HCT116 (cell line): ENCODE measurements at regions not wholly inside any gene's neighbourhood (a gene's known extent, or its start where the extent isn't known, plus 50 kb on each side); places are given as distances from the start of the nearest gene placed in this dataset.

ENCODE experiments used
- ATAC-seq: fragments of 200-7000 bp; cut with Tn5 transposase; 2 replicates; pipeline ENCODE4 v1.9.1; 2020; ENCODE audit warnings: mild to moderate bottlenecking, moderate library complexity
- BruUV-seq: library from RNA; stranded (reverse); fragments of 400-500 nt; replicated peaks from 2 replicates; lab custom pipeline; 2021; lab: Mats Ljungman, UMichigan
- CTCF ChIA-PET: fragments of 300-600 bp; sonication (Branson Sonifier 250); formaldehyde crosslinking; loops from one replicate; lab custom pipeline; 2021; ENCODE audit warnings: antibody characterized with exemption; lab: Charles Lee
- POLR2A ChIA-PET: fragments of 300-600, 350-600 bp; sonication (Branson Sonifier 250); formaldehyde crosslinking; loops from one replicate; lab custom pipeline; 2021; ENCODE audit warnings: antibody characterized with exemption; lab: Charles Lee
- RAD21 ChIA-PET, 2 experiments: fragments of 300-600 bp; sonication (Branson Sonifier 250); formaldehyde crosslinking; loops; one replicate each; lab custom pipeline; 2023; ENCODE audit warnings: low total read pairs in 2 of 2; ENCODE audit not compliant: uncharacterized antibody in 2 of 2, unreplicated experiment in 2 of 2, low non-redundant PET in 1 of 2; lab: Charles Lee
- DNase-seq: peaks from one replicate; pipeline ENCODE4 v3.0.0-alpha.2; 2010; ENCODE audit warnings: low read depth, low spot score
- H2AFZ ChIP-seq: fragments of 200-600 bp; shearing (Covaris generic), sonication (generic); 2 replicates; pipeline ENCODE4 v1.6.1; 2017; ENCODE audit warnings: low read depth, mixed run types, mixed read lengths, antibody characterized with exemption, low read length; ENCODE audit not compliant: poor library complexity, severe bottlenecking
- H3K27ac ChIP-seq: 2 replicates; pipeline ENCODE4 v1.5.1; 2012; ENCODE audit warnings: low read depth, low read length
- H3K27me3 ChIP-seq: fragments of 200-600 bp; sonication (generic); 2 replicates; pipeline ENCODE4 v1.6.1; 2016; ENCODE audit warnings: mixed run types, low read length, mixed read lengths; ENCODE audit not compliant: insufficient read depth
- H3K36me3 ChIP-seq, 2 experiments: fragments of 200-500 bp in 1 of 2; fragments of 200-600 bp in 1 of 2; sonication (Bioruptor generic) in 1 of 2; sonication (generic) in 1 of 2; 2 replicates each; pipeline versions ENCODE4 v1.5.1 to v1.6.1; 2014 to 2016; ENCODE audit warnings: low read length in 2 of 2, inconsistent platforms in 1 of 2, mixed read lengths in 1 of 2, mixed run types in 1 of 2; ENCODE audit not compliant: insufficient read depth in 2 of 2, control insufficient read depth in 1 of 2
- H3K4me1 ChIP-seq, 2 experiments: fragments of 200-600 bp in 1 of 2; sonication (generic) in 1 of 2; 2 replicates each; pipeline versions ENCODE4 v1.5.1 to v1.6.1; 2012 to 2017; ENCODE audit warnings: low read length in 2 of 2, inconsistent platforms in 1 of 2, mild to moderate bottlenecking in 1 of 2, mixed read lengths in 1 of 2, mixed run types in 1 of 2, moderate library complexity in 1 of 2; ENCODE audit not compliant: insufficient read depth in 2 of 2, control insufficient read depth in 1 of 2
- H3K4me2 ChIP-seq: fragments of 200-600 bp; sonication (generic); 2 replicates; pipeline ENCODE4 v1.6.1; 2017; ENCODE audit warnings: mixed run types, low read length, mixed read lengths
- H3K4me3 ChIP-seq, 2 experiments: fragments of 200-600 bp in 1 of 2; sonication (generic) in 1 of 2; replicated peaks in 1 of 2; 2 replicates each; pipeline ENCODE4 v1.5.1; 2011 to 2016; ENCODE audit warnings: low read length in 2 of 2, control low read depth in 1 of 2, low read depth in 1 of 2, mild to moderate bottlenecking in 1 of 2, mixed read lengths in 1 of 2, mixed run types in 1 of 2
- H3K79me2 ChIP-seq: fragments of 200-600 bp; sonication (generic); 2 replicates; pipeline ENCODE4 v1.6.1; 2017; ENCODE audit warnings: mild to moderate bottlenecking, mixed run types, low read length, moderate library complexity, mixed read lengths; ENCODE audit not compliant: insufficient read depth
- H3K9ac ChIP-seq: fragments of 200-600 bp; sonication (generic); 2 replicates; pipeline ENCODE4 v1.6.1; 2016; ENCODE audit warnings: low read length, mixed read lengths
- H3K9me2 ChIP-seq: fragments of 200-600 bp; sonication (generic), shearing (Covaris generic); 2 replicates; pipeline ENCODE4 v1.6.1; 2017; ENCODE audit warnings: mixed run types, mild to moderate bottlenecking, moderate library complexity; ENCODE audit not compliant: insufficient read depth
- H3K9me3 ChIP-seq, 2 experiments: fragments of 200-500 bp in 1 of 2; fragments of 200-600 bp in 1 of 2; sonication (Bioruptor generic) in 1 of 2; sonication (generic) in 1 of 2; 2 replicates each; pipeline ENCODE4 v1.6.1; 2014 to 2017; ENCODE audit warnings: low read length in 2 of 2, mixed read lengths in 2 of 2, inconsistent platforms in 1 of 2, low read depth in 1 of 2, mild to moderate bottlenecking in 1 of 2, mixed run types in 1 of 2, moderate library complexity in 1 of 2; ENCODE audit not compliant: control insufficient read depth in 1 of 2, insufficient read depth in 1 of 2
- H4K20me1 ChIP-seq: fragments of 200-600 bp; sonication (generic), shearing (Covaris generic); 2 replicates; pipeline ENCODE4 v1.6.1; 2017; ENCODE audit warnings: mixed run types, mild to moderate bottlenecking, moderate library complexity; ENCODE audit not compliant: insufficient read depth
- CBX3 ChIP-seq: IDR thresholded peaks from 2 replicates; pipeline ENCODE4 v1.6.1; 2012; ENCODE audit warnings: low read depth
- CEBPB ChIP-seq: IDR thresholded peaks from 2 replicates; pipeline ENCODE4 v1.6.1; 2012; ENCODE audit warnings: low read depth
- EGR1 ChIP-seq: IDR thresholded peaks from 2 replicates; pipeline ENCODE4 v1.6.1; 2012; ENCODE audit warnings: low read depth
- ELF1 ChIP-seq: IDR thresholded peaks from 2 replicates; pipeline ENCODE4 v1.6.1; 2012; ENCODE audit warnings: low read depth, borderline replicate concordance
- EZH2 ChIP-seq: fragments of 200-600 bp; sonication (generic); IDR thresholded peaks from 2 replicates; pipeline ENCODE4 v1.6.1; 2017; ENCODE audit warnings: antibody characterized with exemption, mixed run types
- EZH2phosphoT487 ChIP-seq: fragments of 200-600 bp; IDR thresholded peaks from 2 replicates; pipeline ENCODE4 v1.6.1; 2018; ENCODE audit warnings: antibody characterized with exemption, borderline replicate concordance
- FOSL1 ChIP-seq: IDR thresholded peaks from 2 replicates; pipeline ENCODE4 v1.6.1; 2012; ENCODE audit warnings: low read depth
- JUND ChIP-seq: IDR thresholded peaks from 2 replicates; pipeline ENCODE4 v1.6.1; 2012
- POLR2A ChIP-seq: IDR thresholded peaks from 2 replicates; pipeline ENCODE4 v1.7.0; 2011; ENCODE audit warnings: borderline replicate concordance; ENCODE audit not compliant: insufficient read depth, insufficient read length; ENCODE audit errors: extremely low read depth
- POLR2AphosphoS5 ChIP-seq: IDR thresholded peaks from 2 replicates; pipeline ENCODE4 v1.6.1; 2011; ENCODE audit warnings: mild to moderate bottlenecking, low read depth, low read length, moderate library complexity
- RAD21 ChIP-seq: IDR thresholded peaks from 2 replicates; pipeline ENCODE4 v1.6.1; 2012; ENCODE audit warnings: low read depth, mild to moderate bottlenecking
- SIN3A ChIP-seq: IDR thresholded peaks from 2 replicates; pipeline ENCODE4 v1.6.1; 2012; ENCODE audit warnings: low read depth
- SP1 ChIP-seq: IDR thresholded peaks from 2 replicates; pipeline ENCODE4 v1.6.1; 2012; ENCODE audit warnings: low read depth
- SRF ChIP-seq: IDR thresholded peaks from 2 replicates; pipeline ENCODE4 v1.6.1; 2012; ENCODE audit warnings: low read depth
- YY1 ChIP-seq: IDR thresholded peaks from 2 replicates; pipeline ENCODE4 v1.6.1; 2011; ENCODE audit warnings: low read length, low read depth, moderate library complexity, mild to moderate bottlenecking; ENCODE audit not compliant: insufficient replicate concordance; ENCODE audit errors: extremely low read depth
- ZBTB33 ChIP-seq: IDR thresholded peaks from 2 replicates; pipeline ENCODE4 v1.6.1; 2011; ENCODE audit warnings: mild to moderate bottlenecking, low read length, moderate library complexity; ENCODE audit not compliant: insufficient replicate concordance; ENCODE audit errors: extremely low read depth
- ZFX ChIP-seq: fragments of 450-650 bp; IDR thresholded peaks from 2 replicates; pipeline ENCODE4 v1.6.1; 2017
- ZNF274 ChIP-seq: fragments of 200-500 bp; sonication (Bioruptor generic); IDR thresholded peaks from 2 replicates; pipeline ENCODE4 v1.6.1; 2014; ENCODE audit warnings: mild to moderate bottlenecking, low read depth, low read length, inconsistent platforms
- intact Hi-C: fragments of 100-400 bp; cut with micrococcal nuclease; formaldehyde crosslinking; loops from 2 replicates; pipeline ENCODE4 v1.10.0; 2022

GRCh38 chr9:91150998-91151717, 210.6 kb downstream of the AUH start (continued):
- TF ChIP-seq JUND = no peak
- no peak for TF ChIP-seq CEBPB
- no peak for TF ChIP-seq POLR2AphosphoS5

- Histone ChIP-seq H3K27ac (no peak overlapping the region), H3K36me3 (no peaks in the 10 kb centered on the region), H2AFZ (no peak overlapping the region), H3K4me2 (no peak overlapping the region), H3K4me3 (no peak overlapping the region), H3K9ac (no peak overlapping the region), H3K79me2 (no peaks in the 10 kb centered on the region), H3K27me3 (no peaks in the 10 kb centered on the region), H3K9me2 (no peaks in the 10 kb centered on the region), H4K20me1 (no peaks in the 10 kb centered on the region), H3K4me1 (peaks cover 0 to 4% of the 10 kb centered on the region in 2 experiments; a peak in 2 of 4 replicates), H3K9me3 (no peaks in the 10 kb centered on the region; a peak in 1 of 4 replicates)
- ChIA-PET RAD21 (no interaction called here), POLR2A (no interaction called here), CTCF (no interaction called here)
- no peak for TF ChIP-seq ZBTB33
- no peak for TF ChIP-seq CBX3
- no peak for TF ChIP-seq CEBPB
- TF ChIP-seq ZNF274 = no peak
- TF ChIP-seq EZH2 = no peak
- no peak for TF ChIP-seq YY1
- no peak for TF ChIP-seq EZH2phosphoT487
- TF ChIP-seq FOSL1 = no peak
- no peak for TF ChIP-seq SIN3A
- no peak for TF ChIP-seq RAD21
- TF ChIP-seq ELF1 = no peak
- TF ChIP-seq SP1 = no peak
- no peak for TF ChIP-seq EGR1
- TF ChIP-seq POLR2A = no peak
- TF ChIP-seq SRF = no peak
- TF ChIP-seq ZFX = no peak
- TF ChIP-seq JUND = no peak
- BruUV-seq = no TSS peak
- DNase-seq (no peak), ATAC-seq (no peak)
- intact Hi-C loops = no loop called here
These were observed 210.0 kb downstream of the AUH start for GRCh38 chr9:91151718-91152095.
